Epithelial cell of esophagus (primary cell): ENCODE measurements at regions not wholly inside any gene's neighbourhood (a gene's known extent, or its start where the extent isn't known, plus 50 kb on each side); places are given as distances from the start of the nearest gene placed in this dataset.

Source experiments
- DNase-seq: peaks from one replicate; pipeline ENCODE4 v3.0.0; 2010; ENCODE audit warnings: low read depth
- H3K4me3 ChIP-seq: 2 replicates; pipeline ENCODE4 v1.5.1; 2011; ENCODE audit warnings: mild to moderate bottlenecking, low read length, control low read depth
- TF ChIP-seq, protein P1 (sequence below): IDR thresholded peaks from 2 replicates; pipeline ENCODE4 v1.5.1; 2011; ENCODE audit warnings: low read depth, mild to moderate bottlenecking, low read length, control low read depth, inconsistent platforms; ENCODE audit not compliant: insufficient read depth; ENCODE audit errors: missing control alignments

DNA sequence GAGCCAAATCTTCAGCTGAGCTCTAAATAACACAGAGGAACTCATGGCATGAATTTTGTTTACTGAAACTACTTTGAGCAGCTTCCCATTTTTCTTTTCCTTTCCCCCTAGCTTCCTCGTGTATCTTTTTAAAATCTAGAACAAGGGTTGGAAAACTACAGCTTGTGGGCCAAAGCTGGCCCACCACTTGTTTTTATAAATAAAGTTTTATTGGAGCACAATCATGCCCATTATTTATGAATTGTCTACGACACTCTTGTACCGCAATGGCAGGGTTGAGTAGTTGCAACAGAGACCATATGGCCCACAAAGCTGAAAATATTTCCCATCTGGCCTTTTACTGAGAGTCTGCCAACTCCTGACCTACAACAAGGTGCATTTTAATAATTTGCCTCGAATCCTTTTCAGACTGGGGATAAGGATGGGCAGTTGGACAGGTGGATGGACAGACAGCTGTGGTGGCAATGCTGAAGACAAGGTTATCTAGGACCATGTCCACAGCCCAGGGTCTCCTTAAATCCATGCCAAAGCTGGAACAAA, 87.7 kb downstream of the RMI2 start:
- DNase-seq = no peak
- no peak overlapping the region for H3K4me3 ChIP-seq
- TF ChIP-seq, protein P1, sequence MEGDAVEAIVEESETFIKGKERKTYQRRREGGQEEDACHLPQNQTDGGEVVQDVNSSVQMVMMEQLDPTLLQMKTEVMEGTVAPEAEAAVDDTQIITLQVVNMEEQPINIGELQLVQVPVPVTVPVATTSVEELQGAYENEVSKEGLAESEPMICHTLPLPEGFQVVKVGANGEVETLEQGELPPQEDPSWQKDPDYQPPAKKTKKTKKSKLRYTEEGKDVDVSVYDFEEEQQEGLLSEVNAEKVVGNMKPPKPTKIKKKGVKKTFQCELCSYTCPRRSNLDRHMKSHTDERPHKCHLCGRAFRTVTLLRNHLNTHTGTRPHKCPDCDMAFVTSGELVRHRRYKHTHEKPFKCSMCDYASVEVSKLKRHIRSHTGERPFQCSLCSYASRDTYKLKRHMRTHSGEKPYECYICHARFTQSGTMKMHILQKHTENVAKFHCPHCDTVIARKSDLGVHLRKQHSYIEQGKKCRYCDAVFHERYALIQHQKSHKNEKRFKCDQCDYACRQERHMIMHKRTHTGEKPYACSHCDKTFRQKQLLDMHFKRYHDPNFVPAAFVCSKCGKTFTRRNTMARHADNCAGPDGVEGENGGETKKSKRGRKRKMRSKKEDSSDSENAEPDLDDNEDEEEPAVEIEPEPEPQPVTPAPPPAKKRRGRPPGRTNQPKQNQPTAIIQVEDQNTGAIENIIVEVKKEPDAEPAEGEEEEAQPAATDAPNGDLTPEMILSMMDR = no peak

DNA sequence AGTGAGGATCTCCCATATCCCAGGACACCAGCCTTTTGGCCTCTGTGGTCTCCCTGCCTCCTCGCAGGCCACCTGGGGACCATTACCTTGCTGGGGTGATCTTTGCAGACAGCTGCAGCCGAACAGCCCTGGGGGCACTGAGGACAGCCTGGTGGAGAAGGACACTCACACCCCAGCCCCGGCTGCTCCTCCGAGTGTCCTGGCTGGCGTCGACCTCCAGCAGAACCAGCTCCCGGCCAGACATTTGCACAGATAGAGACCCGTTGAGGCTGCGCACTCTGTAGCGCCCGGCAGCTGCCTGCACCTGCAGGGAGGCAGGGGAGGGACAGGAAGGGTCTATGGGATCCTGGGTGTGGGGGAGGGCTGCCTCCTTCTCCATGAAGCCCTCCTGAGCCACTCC, 90.3 kb downstream of the RMI2 start:
- TF ChIP-seq, protein P1 = no peak
- H3K4me3 ChIP-seq = no peak overlapping the region
- DNase-seq = no peak

DNA sequence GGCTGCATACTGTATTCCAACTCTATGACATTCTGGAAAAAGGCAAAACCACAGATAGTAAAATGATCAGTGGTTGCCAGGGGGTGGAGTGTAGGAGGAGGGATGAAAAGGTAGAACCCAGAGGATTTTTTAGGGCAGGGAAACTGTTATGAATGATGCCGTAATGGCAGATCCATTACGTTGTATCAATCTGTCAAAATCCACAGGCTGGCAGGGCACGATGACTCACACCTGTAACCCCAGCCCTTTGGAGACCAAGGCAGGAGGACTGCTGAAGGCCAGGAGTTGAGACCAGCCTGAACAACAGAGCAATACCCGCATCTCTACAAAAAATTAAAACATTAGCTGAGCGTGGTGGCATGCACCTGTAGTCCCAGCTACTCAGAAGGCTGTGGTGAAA, 91.8 kb downstream of the RMI2 start:
- TF ChIP-seq, protein P1 = no peak
- no peak overlapping the region for H3K4me3 ChIP-seq
- no peak for DNase-seq

DNA sequence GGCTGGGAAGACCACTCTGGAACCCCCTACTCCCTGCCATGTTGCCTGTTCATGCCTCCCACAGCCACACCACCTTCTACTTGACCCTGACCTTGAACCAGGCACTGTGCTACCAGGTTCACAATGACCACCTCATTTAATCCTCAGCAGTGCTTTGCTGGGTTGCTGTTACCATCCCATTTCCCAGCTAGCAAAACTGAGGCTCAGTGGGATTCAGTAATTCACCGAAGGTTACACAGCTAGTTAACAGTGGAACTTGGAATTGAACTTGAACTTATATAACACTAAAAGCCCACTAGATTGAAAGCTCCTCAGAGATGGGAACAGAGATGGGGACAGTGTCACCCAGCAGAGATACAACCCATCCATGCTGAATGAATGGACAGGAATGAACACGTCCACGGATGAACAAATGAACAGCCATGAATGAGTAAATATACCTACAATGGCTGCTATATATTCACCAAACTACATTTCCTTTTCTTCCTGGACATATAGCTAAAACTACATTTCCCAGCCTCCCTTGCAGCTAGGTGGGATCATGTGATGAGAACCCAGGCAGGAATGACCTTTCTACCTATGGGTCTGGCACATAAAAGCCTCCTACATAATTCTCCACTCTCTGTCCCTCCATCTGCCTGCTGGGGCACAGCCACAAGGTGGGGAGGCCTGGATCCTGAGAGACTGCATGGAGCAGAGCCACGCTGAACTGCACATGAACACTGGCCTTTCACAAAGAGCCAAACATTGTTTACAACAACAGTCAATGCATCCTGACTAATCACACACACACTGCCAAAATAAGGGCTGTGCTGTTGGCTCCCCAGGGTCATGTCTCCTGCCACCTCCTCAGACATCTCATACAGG, 94.8 kb downstream of the RMI2 start:
- no peak for DNase-seq
- no peak overlapping the region for H3K4me3 ChIP-seq
- TF ChIP-seq, protein P1 = no peak

DNA sequence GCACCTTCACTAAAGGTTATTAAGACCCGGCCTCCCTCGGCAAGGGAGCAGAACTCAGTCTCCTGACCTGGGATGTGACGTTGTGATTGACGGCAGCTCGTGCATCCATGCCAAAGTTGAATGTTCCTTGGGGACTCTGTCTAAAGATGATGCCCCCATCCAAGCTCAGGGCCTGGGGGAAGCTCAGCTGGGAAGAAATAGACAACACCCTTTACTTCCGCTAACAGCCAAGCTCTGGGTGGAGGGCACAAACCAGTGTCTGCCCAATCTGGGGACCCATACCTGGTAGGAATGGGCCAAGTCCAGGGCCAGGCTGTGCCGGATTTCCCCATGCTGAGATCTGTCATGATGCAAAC, 95.4 kb downstream of the RMI2 start:
- DNase-seq = no peak
- TF ChIP-seq, protein P1 = no peak
- no peak overlapping the region for H3K4me3 ChIP-seq

DNA sequence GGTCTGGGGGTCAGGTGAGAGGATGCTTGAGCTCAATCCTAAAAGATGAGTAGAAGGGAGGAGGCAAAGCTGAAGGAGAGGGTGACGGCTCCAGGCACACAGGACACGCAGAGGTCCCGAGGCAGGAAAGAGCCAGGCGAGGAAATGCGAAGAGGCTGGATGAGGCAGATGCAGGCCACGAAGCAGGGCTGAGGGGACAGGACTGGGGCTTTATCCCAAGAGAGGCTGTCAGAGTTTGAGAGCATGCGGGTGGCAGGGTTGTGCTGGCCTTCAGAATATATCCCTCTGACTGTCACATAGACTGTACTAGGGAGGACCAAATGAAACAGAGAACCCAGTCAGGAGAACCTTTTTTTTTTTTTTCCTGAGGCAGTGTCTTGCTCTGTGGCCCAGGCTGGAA, 100.2 kb downstream of the RMI2 start:
- TF ChIP-seq, protein P1 = no peak
- DNase-seq = no peak
- H3K4me3 ChIP-seq = no peak overlapping the region
